Epithelial cell of proximal tubule (primary cell): ENCODE measurements at regions not wholly inside any gene's neighbourhood (a gene's known extent, or its start where the extent isn't known, plus 50 kb on each side); places are given as distances from the start of the nearest gene placed in this dataset.

Experiments used
- DNase-seq: peaks from one replicate; pipeline ENCODE4 v3.0.0-alpha.2; 2011; ENCODE audit warnings: low read depth
- H3K4me3 ChIP-seq: 2 replicates; pipeline ENCODE4 v1.5.1; 2011; ENCODE audit warnings: low read depth, mild to moderate bottlenecking, low read length
- TF ChIP-seq, protein P1 (sequence below): conservative IDR thresholded peaks from 2 replicates; pipeline ENCODE4 v1.5.1; 2012; ENCODE audit warnings: low read depth, mild to moderate bottlenecking, low read length

- DNase-seq, result no peak
- H3K4me3 ChIP-seq, result no peak overlapping the region
- TF ChIP-seq, protein P1, sequence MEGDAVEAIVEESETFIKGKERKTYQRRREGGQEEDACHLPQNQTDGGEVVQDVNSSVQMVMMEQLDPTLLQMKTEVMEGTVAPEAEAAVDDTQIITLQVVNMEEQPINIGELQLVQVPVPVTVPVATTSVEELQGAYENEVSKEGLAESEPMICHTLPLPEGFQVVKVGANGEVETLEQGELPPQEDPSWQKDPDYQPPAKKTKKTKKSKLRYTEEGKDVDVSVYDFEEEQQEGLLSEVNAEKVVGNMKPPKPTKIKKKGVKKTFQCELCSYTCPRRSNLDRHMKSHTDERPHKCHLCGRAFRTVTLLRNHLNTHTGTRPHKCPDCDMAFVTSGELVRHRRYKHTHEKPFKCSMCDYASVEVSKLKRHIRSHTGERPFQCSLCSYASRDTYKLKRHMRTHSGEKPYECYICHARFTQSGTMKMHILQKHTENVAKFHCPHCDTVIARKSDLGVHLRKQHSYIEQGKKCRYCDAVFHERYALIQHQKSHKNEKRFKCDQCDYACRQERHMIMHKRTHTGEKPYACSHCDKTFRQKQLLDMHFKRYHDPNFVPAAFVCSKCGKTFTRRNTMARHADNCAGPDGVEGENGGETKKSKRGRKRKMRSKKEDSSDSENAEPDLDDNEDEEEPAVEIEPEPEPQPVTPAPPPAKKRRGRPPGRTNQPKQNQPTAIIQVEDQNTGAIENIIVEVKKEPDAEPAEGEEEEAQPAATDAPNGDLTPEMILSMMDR, result no peak
Measured at GRCh38 chr13:39960191-39960590, 304.7 kb downstream of the COG6 start.

DNA sequence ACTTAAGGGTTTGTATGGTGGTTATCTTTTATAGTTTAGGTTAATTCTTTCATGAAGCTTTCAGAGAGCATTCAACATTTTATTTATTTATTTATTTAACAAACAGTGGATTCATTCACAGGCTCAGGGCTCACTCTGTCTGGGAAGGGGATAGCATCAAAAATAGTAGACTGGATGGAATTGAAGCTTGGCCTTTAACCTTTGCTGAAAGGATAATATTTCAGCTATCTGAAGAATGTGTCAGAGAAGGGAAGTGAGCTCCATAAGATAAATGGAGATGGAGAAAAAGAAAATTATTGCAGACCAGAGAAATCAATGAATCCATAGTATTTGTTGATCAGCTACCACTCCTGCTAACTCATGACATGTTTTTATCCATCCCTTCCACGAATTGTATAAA lies 305.6 kb downstream of the COG6 start:
- TF ChIP-seq, protein P1, result no peak
- DNase-seq, result no peak
- no peak overlapping the region for H3K4me3 ChIP-seq

- DNase-seq, result no peak
- TF ChIP-seq, protein P1, result no peak
- no peak overlapping the region for H3K4me3 ChIP-seq
Measured at GRCh38 chr13:39963612-39964011, 308.1 kb downstream of the COG6 start.

- H3K4me3 ChIP-seq, result no peak overlapping the region
- no peak for DNase-seq
- TF ChIP-seq, protein P1, result no peak
Measured at GRCh38 chr13:39965309-39965708, 309.8 kb downstream of the COG6 start.

- DNase-seq, result no peak
- TF ChIP-seq, protein P1, result no peak
Measured at GRCh38 chr13:39967199-39967959, 311.9 kb downstream of the COG6 start.

GRCh38 chr13:39968646-39969475 lies 313.4 kb downstream of the COG6 start:
- TF ChIP-seq, protein P1, result no peak
- H3K4me3 ChIP-seq, result no peak overlapping the region
- DNase-seq, result no peak

More at GRCh38 chr13:39967199-39967959, 311.9 kb downstream of the COG6 start:
- no peak overlapping the region for H3K4me3 ChIP-seq
